SIG-M5 treated with dmso at 0.1 percent for 504 hours (cell line): ENCODE measurements at regions not wholly inside any gene's neighbourhood (a gene's known extent, or its start where the extent isn't known, plus 50 kb on each side); places are given as distances from the start of the nearest gene placed in this dataset.

ENCODE experiments used
- DNase-seq: peaks from one replicate; lab custom pipeline; 2025; ENCODE audit not compliant: unreplicated experiment; lab: John Stamatoyannopoulos, UW

DNA sequence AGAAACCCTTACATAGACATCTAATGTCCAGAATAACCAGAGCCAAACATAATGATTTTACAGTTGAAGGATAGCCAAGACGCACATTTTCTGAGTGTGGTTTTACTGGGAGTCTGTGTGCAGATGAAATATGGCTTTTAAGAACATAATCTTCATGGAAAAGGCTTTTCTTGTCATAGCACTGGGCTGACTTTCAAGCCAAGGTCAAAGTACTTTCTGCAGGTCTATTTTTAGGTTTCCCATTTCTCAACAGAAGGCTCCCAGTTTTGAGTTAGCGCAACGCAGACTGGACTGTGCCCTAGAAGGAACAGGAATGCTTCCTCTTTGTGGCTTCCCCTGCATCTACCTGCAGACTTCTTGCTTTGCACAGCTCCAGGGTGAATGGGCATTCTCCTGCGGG lies 92.3 kb upstream of the UPP2 start:
- peak; percentile 42 for DNase-seq

DNA sequence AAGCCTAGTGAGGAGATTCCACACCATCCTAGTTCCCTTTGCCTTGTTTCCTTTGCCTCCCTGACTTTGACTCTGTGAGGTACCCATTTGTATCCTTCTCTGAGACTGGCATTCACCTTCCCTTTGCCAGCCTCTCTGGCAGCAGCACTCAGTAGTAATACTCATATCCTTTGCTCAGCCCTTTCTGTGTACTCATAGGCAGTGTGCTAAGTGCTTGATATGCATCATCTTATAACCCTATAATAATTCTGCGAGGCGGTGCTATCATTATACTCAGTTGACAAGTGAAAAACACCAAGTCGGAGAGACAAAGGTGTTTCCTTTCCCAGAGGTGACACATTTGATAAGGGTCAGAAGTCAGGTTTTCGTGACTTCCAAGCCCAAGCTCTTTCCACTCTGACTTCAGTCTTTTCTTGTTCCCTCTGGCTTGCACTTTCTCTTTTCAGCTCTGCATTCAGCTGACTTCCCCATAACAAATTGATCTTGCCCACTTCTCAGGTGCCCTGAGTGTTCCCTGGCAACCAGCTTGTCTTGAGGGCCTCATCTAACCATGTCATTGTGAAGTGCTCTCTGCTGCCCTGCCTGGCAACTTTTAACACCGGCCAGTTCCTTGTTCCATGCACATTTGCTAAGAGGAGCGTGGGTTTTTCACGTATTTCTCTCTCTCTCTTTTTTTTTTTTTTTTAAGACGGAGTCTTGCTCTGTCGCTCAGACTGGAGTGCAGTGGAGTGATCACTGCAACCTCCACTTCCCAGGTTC lies 94.5 kb upstream of the UPP2 start:
- peak; percentile 17 for DNase-seq

GRCh38 chr2:158004126-158004764 lies 97.4 kb upstream of the UPP2 start:
- DNase-seq, result no peak

DNA sequence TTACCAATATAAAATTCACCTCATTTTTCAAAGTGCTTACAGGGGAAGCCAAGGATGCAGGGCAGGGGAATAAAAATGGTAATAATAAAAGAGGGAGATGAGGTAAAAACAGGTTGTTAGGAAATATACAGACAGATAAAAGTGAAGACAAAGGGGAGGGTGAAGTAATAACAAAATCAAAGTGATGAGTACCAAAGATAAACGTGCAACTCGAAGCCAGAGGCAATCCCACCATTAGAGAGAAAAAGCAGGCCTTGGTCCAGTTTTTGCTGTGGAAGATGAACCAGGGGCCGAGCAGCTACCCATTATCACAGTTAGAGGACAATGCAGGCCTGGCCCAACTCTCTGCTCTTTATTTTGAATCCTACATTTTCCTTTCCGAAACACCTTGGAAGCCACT lies 99.6 kb upstream of the UPP2 start:
- no peak for DNase-seq

GRCh38 chr2:157996799-157997198 lies 104.9 kb upstream of the UPP2 start:
- DNase-seq, result no peak

GRCh38 chr2:157995117-157995516 lies 106.6 kb upstream of the UPP2 start:
- DNase-seq, result no peak

GRCh38 chr2:157991932-157992331 lies 109.7 kb upstream of the UPP2 start:
- no peak for DNase-seq

DNA sequence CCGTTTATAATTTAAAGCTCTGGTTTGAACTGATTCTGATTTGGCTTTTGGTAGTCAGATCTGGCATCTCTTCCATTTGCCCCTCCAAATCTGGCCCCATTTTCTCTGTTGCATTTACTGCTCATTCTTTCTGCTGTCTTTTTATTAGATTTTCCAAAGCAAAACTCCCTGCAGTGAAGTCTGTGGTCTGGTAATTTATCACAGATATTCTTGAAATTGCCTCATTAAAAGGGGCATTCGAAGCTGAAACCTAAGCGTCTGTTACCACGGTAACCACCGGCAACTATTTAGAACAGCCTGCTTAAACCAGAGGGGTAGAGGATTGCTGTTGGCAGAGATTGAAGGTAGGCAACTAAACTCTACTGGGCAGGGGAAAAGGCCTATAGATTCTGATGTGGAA lies 111.5 kb upstream of the UPP2 start:
- no peak for DNase-seq

DNA sequence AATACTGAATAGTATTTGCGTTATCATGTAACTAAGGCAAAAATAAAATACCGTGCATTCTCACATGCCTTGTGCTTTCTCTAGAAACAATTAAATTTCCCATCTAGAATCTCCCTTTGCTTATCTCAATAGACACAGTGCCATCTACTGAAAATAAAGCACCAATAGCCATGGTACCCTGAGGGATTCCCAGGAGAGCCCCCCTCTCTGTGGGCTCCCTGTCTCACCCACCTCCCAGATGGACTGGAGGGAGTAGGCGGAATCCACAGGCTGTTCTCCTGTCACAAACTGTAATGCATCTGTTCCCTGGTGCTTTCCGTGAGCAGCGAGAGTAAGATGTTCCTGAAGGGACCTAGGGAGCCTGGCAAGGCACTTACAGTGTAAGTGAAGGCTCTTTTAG lies 112.4 kb upstream of the UPP2 start:
- DNase-seq, result no peak

- no peak for DNase-seq
Measured at GRCh38 chr2:157986761-157987160, 110.6 kb upstream of the ACVR1 start.

DNA sequence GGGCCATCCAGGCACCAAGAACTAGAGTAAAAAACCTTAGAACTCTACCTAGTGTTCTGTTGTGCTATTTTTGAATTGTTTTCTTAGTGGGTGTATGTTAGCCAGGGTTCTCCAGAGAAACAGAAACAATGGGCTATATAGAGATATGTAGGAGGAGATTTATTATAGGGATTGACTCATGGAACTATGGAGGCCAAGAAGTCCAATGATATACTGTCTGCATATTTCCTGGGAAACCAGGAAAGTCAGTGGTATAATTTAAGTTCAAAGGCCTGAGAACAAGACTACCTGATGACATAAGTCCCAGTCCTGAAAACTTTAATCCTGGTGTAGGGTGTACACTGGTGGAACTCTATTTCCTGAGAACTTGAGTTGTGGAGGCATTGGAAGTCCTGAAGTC lies 108.7 kb upstream of the ACVR1 start:
- no peak for DNase-seq

GRCh38 chr2:157980020-157980419 lies 103.9 kb upstream of the ACVR1 start:
- DNase-seq, result no peak

- DNase-seq, result no peak
Measured at GRCh38 chr2:157971702-157972101, 95.6 kb upstream of the ACVR1 start.

DNA sequence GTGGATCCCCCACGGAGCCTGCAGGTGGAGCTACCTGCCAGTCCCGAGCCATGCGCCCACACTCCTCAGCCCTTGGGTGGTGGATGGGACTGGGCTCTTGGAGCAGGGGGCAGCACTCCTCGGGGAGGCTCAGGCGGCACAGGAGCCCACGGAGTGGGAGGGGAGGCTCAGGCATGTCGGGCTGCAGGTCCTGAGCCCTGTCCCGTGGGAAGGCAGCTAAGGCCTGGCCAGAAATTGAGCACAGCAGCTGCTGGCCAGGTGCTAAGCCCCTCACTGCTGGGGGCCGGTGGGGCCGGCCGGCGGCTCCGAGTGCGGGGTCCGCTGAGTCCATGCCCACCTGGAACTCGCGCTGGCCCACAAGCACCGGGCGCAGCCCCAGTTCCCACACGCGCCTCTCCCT lies 91.7 kb upstream of the ACVR1 start:
- DNase-seq, result no peak

DNA sequence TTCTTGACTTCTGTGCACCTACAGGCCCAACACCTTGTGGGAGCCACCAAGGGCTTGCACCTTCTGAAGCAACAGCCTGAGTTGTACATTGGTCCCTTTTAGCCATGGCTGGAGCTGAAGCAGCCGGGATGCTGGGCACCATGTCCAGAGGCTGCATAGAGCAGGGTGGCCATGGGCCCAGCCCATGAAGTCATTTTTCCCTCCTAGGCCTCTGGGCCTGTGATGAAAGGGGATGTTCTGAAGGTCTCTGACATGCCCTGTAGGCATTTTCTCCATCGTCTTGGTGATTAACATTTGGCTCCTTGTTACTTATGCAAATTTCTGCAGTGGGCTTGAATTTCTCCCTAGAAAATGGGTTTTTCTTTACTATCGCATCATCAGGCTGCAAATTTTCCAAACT lies 83.1 kb upstream of the ACVR1 start:
- no peak for DNase-seq

DNA sequence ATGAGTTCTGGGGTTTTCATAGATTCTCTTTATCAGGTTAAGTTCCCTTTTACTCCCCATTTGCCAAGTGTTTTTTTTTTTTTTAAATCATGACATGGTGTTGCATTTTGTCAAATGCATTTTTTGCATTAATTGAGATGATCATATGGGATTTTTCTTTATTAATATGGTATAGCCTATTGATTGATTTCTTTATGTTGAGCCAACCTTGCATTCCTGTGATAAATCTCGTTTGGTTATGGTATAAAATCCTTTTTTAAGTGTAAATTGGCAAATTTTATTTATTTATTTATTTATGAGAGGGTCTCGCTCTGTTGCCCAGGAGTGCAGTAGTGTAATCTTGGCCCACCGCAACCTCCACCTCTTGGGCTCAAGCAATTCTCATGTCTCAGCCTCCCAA lies 81.5 kb upstream of the ACVR1 start:
- DNase-seq, result no peak

GRCh38 chr2:157952558-157952957 lies 76.4 kb upstream of the ACVR1 start:
- DNase-seq, result no peak

- no peak for DNase-seq
Measured at GRCh38 chr2:157948856-157949255, 72.7 kb upstream of the ACVR1 start.

DNA sequence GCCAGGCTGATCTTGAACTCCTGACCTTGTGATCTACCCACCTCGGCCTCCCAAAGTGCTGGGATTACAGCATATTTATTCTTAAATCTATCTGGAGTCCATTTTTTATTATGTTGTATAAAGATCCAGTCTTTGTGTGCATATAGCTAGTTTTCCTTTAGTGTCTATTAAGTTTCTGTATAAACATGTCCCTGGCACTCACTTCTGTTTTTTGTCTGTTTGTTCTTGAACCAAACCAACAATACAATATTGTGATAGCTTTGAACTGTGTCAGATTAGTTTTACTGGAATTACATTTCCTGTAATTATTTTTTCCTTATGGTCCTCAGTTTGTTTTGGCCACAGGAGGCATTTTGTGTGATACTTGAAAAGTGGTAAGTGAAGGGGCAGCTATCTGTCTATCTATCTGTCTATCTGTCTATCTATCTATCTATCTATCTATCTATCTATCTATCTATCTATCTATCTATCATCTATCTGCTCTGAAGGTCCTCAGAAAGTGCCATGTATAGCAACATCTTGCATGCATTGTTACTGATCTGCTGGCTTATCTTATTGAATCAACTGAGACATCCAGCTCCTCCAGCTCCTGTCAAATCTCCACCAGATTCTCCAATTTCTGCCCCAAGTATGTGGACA lies 70.9 kb upstream of the ACVR1 start:
- no peak for DNase-seq

- no peak for DNase-seq
Measured at GRCh38 chr2:157940024-157940423, 63.9 kb upstream of the ACVR1 start.

DNA sequence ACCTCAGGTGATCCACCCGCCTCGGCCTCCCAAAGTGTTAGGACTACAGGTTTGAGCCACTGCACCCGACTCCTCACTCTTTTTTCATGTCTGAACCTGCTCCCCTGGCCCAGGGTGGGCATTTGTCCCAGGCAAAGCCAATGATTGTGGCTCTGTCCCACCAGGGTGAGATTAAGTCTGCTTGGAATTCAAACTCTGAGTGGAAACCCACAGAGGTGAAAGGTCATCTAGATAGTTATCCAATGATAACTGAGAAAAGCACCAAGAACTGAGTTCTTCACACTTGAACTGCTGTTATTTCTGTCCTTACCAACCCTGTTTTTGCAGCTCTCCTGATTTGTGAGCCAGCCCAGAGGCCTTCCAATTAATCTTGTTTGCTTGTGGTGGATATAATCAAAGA lies 62.4 kb upstream of the ACVR1 start:
- no peak for DNase-seq

DNA sequence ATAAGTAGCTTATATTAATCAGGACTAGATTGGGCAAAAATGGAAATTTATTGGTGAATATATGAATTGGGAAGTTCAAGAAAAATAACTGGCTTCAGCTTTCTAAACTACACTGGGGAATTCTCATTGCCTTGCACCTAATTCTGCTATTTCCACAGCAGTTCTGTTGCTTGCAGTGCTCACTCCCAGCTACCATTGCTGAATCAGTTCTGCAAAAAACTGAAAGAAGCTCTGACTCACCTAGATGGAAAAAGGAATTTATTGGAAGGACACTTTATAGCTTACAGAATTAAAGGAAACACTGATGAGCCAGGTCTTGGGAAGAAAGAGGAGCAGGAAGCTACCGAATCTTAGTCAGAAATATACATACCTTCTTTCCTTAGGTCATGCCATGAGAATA lies 60.3 kb upstream of the ACVR1 start:
- no peak for DNase-seq
